ENCODE measurements at regions not wholly inside any gene's neighbourhood (a gene's known extent, or its start where the extent isn't known, plus 50 kb on each side); places are given as distances from the start of the nearest gene placed in this dataset.
A peak's percentile ranks its signal among the peaks of the same experiment; 100 is the strongest.

- DNase-seq (ENCODE audit: low spot score) = no peak
Observed at GRCh38 chr22:47460861-47461260, 698.4 kb downstream of the TBC1D22A start.

- DNase-seq (ENCODE audit: low spot score) = no peak
Observed at GRCh38 chr22:47460176-47460575, 697.7 kb downstream of the TBC1D22A start.

GRCh38 chr22:47458348-47458747 lies 695.9 kb downstream of the TBC1D22A start:
- no peak for DNase-seq (ENCODE audit: low spot score)

- no peak for DNase-seq (ENCODE audit: low spot score)
Observed at GRCh38 chr22:47457509-47458300, 695.3 kb downstream of the TBC1D22A start.

GRCh38 chr22:47457021-47457420 lies 694.6 kb downstream of the TBC1D22A start:
- DNase-seq (ENCODE audit: low spot score) = no peak

GRCh38 chr22:47456031-47456430 lies 693.6 kb downstream of the TBC1D22A start:
- no peak for DNase-seq (ENCODE audit: low spot score)

GRCh38 chr22:47453049-47453448 lies 690.6 kb downstream of the TBC1D22A start:
- no peak for DNase-seq (ENCODE audit: low spot score)

GRCh38 chr22:47452184-47452583 lies 689.7 kb downstream of the TBC1D22A start:
- DNase-seq (ENCODE audit: low spot score) = peak; percentile 73

GRCh38 chr22:47450876-47451475 lies 688.5 kb downstream of the TBC1D22A start:
- no peak for DNase-seq (ENCODE audit: low spot score)

- no peak for DNase-seq (ENCODE audit: low spot score)
Observed at GRCh38 chr22:47449508-47450270, 687.2 kb downstream of the TBC1D22A start.

GRCh38 chr22:47448231-47449223 lies 686.1 kb downstream of the TBC1D22A start:
- DNase-seq (ENCODE audit: low spot score) = no peak

GRCh38 chr22:47446821-47447810 lies 684.7 kb downstream of the TBC1D22A start:
- DNase-seq (ENCODE audit: low spot score) = no peak

- DNase-seq (ENCODE audit: low spot score) = no peak
Observed at GRCh38 chr22:47446331-47446730, 683.9 kb downstream of the TBC1D22A start.

GRCh38 chr22:47445716-47446290 lies 683.4 kb downstream of the TBC1D22A start:
- DNase-seq (ENCODE audit: low spot score) = no peak

GRCh38 chr22:47445212-47445611 lies 682.8 kb downstream of the TBC1D22A start:
- DNase-seq (ENCODE audit: low spot score) = no peak

GRCh38 chr22:47444746-47445065 lies 682.3 kb downstream of the TBC1D22A start:
- no peak for DNase-seq (ENCODE audit: low spot score)

GRCh38 chr22:47443836-47444745 lies 681.6 kb downstream of the TBC1D22A start:
- no peak for DNase-seq (ENCODE audit: low spot score)

GRCh38 chr22:47442821-47443220 lies 680.4 kb downstream of the TBC1D22A start:
- DNase-seq (ENCODE audit: low spot score) = no peak

- no peak for DNase-seq (ENCODE audit: low spot score)
Observed at GRCh38 chr22:47439643-47440265, 677.3 kb downstream of the TBC1D22A start.
